Mesodermal cell (in vitro differentiated cells): ENCODE measurements at regions not wholly inside any gene's neighbourhood (a gene's known extent, or its start where the extent isn't known, plus 50 kb on each side); places are given as distances from the start of the nearest gene placed in this dataset.
"Not testable (repeated sequence)": the region's sequence is repeated elsewhere in the genome, so short reads cannot be mapped to it uniquely, and the experiment has no call there.

Experiments
- H3K27ac ChIP-seq: 2 replicates; pipeline ENCODE4 v1.7.0; 2013; ENCODE audit warnings: mild to moderate bottlenecking, low read depth, low read length, moderate library complexity; ENCODE audit not compliant: severe bottlenecking
- H3K36me3 ChIP-seq: 2 replicates; pipeline ENCODE4 v1.7.1; 2013; ENCODE audit warnings: mild to moderate bottlenecking, low read length, moderate library complexity; ENCODE audit not compliant: control insufficient read depth, insufficient read depth
- H3K4me1 ChIP-seq: one replicate; pipeline ENCODE4 v1.7.1; 2013; ENCODE audit warnings: mild to moderate bottlenecking, low read length; ENCODE audit not compliant: insufficient read depth, control insufficient read depth, poor library complexity, severe bottlenecking
- H3K4me3 ChIP-seq: 2 replicates; pipeline ENCODE4 v1.7.0; 2013; ENCODE audit warnings: low read length, control low read depth, mild to moderate bottlenecking; ENCODE audit not compliant: insufficient read depth, poor library complexity, severe bottlenecking; ENCODE audit errors: extremely low read depth
- H3K9me3 ChIP-seq: 2 replicates; pipeline ENCODE4 v1.7.1; 2013; ENCODE audit warnings: mild to moderate bottlenecking, low read length, moderate library complexity; ENCODE audit not compliant: control insufficient read depth
- WGBS, 2 experiments: methylation state at CpG; one replicate each; pipeline ENCODE4 v1.1.5; 2013; ENCODE audit warnings: missing lambda C conversion rate in 2 of 2; ENCODE audit not compliant: insufficient coverage in 2 of 2; 5-methylcytosine and 5-hydroxymethylcytosine counted together

DNA sequence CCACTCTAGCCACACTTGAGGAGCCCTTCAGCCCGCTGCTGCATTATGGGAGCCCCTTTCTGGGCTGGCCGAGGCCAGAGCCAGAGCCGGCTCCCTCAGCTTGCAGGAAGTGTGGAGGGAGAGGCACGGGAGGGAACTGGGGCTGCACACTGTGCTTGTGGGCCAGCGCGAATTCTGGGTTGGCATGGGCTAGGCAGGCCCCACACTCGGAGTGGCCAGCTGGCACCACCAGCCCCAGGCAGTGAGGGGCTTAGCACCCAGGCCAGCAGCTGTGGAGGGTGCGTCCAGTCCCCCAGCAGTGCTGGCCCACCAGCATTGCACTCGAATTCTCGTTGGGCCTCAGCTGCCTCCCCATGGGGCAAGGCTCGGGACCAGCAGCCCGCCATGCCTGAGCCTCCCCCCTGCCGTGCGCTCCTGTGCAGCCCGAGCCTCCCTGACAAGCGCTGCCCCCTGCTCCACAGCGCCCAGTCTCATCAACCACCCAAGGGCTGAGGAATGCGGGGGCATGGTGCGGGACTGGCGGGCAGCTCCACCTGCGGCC is 785.9 kb upstream of the TPTE start:
- Histone ChIP-seq H3K4me3 (no peak overlapping the region), H3K27ac (no peak overlapping the region), H3K36me3 (no peaks in the 10 kb centered on the region), H3K4me1 (no peaks in the 10 kb centered on the region), H3K9me3 (peaks cover 86% of the 10 kb centered on the region)
- WGBS, 2 experiments, result 64 to 74% methylated on average over 20 of the region's 21 CpGs

DNA sequence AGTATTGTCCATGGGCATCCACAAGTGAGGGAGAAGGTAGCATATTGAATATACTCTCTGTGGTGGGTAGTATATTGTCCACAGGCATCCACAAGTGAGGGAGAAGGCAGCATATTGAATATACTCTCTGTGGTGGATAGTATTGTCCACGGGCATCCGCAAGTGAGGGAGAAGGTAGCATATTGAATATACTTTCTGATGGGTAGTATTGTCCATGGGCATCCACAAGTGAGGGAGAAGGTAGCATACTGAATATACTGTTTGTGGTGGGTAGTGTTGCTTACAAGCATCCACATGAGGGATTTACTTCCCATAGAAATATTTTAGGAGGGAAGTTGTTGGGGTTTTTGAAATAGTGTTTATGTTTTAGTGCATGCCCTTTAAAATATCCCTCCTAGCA is 784.1 kb upstream of the TPTE start:
- not testable (repeated sequence) for H3K36me3 ChIP-seq, H3K4me3 ChIP-seq, H3K4me1 ChIP-seq, H3K27ac ChIP-seq
- 57 to 74% methylated on average over 2 of the region's 2 CpGs for WGBS, 2 experiments
- peaks cover 87% of the 10 kb centered on the region for H3K9me3 ChIP-seq

DNA sequence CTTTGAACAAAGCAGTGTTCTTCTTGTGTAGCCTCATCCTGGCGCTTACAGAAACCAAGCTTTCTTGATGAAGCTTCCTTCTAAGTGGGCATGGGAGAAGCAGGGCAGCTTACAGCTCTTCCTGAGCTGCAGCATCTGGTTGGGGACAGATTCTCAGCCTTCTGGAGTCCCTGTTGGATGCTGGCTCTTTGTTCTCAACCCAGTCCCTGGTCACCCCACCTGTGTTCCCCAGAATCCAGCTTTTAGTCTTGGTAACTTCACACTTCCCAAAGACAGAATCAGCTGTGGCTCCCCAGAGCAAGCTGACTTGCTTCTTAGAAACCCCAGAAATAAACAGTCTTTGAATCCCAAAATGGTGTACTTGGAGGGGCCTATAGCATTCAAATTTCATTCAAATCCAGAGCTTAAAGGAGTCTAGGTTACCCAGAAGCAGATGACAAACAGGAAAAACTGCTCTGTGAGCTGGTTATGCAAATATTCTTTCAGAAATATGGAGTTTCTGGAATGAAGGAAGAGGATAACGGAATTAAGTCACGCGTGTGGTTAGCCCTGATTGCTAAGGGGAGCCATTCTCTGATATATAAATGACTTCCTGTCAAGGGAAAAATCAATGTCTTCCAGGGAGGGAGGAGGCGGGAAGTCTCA is 783.4 kb upstream of the TPTE start:
- not testable (repeated sequence) for H3K4me3 ChIP-seq, H3K27ac ChIP-seq, H3K4me1 ChIP-seq, H3K36me3 ChIP-seq
- peaks cover 82% of the 10 kb centered on the region for H3K9me3 ChIP-seq
- WGBS, 2 experiments, result 49 to 58% methylated on average over 5 of the region's 5 CpGs

DNA sequence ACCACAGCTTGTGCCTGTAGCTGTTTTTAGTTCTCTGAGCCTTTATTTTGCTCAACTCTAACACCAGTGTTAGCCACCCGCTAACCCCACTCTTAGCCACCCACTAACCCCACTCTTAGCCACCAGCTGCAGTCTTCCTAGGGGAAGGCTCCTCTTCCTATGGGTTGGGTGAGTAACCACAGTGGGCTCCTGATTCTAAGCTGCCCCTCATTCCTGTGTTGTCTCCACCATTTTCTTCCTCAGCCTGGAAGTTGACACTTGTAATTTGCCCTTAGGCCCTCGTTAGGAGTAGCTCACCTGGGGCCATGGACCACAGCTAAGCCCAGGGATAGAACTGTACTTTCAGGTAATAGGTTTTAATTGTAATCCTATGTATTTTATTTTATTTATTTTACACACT is 782.9 kb upstream of the TPTE start:
- Histone ChIP-seq H3K27ac (no peak overlapping the region), H3K36me3 (no peaks in the 10 kb centered on the region), H3K4me3 (no peak overlapping the region), H3K4me1 (no peaks in the 10 kb centered on the region), H3K9me3 (peaks cover 82% of the 10 kb centered on the region)
- WGBS, 2 experiments, result 56% methylated on average over 1 of the region's 2 CpGs; no CpG with 5 or more reads in 1 of the 2 experiments

DNA sequence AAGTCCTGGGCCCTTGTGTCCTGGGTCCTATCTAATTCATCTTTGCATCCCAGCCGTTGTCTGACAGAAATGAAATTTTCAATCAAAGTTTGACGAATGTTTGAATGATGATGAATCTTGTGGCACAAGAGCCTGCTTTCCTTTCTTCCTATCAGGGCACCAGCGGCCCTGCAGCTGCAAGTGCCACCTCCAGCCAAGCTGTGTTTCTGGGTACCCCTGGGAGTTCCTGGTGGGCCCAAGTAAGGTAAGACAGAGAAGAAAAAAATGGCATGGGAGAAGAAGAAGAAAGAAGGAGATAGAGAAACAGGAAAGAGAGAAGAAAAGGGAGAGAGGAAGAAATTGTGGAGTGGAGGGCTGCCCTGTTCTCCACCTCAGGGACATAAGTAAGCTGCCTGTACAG is 782.1 kb upstream of the TPTE start:
- H3K9me3 ChIP-seq, result peaks cover 82% of the 10 kb centered on the region
- no peak overlapping the region for H3K4me3 ChIP-seq
- H3K27ac ChIP-seq, result no peak overlapping the region
- H3K36me3 ChIP-seq, result no peaks in the 10 kb centered on the region
- 68 to 82% methylated on average over 3 of the region's 3 CpGs for WGBS, 2 experiments
- H3K4me1 ChIP-seq, result no peaks in the 10 kb centered on the region

DNA sequence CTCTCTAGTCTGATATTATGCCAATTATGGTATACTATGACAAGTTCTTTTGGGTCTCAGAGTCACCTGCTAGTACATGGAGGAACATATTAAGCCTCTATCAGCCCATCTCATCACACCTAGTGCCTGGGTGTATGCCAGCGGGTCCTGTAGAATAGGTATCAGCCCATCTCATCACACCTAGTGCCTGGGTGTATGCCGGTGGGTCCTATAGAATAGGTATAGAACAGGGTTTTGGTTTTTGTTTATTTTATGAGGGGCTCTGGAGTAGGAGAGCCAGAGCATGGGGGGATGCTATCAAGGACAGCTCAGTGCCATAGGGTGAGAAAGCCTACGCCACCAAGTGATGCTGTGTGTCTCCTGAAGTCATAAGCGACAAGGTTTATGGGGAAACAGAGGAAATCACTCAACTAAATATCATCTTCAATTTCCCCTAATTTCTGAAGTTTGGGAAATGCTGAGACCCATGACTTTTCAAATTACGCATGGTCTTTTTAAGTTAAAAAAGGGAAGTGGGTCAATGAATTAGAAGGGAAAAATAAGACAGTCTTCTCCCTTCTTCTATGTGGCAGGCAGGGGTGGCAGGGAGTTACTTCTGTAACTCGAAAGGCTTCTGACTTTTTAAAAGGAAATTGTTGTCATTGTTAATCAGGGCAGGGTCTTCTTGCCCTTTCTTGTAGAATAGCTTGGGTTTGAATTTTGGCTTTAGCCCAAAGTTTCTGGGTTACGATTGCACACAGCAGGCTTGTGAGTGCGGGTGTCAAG is 781.0 kb upstream of the TPTE start:
- H3K36me3 ChIP-seq, H3K4me1 ChIP-seq: not testable (repeated sequence)
- 80% methylated on average over 1 of the region's 8 CpGs for WGBS, 2 experiments

DNA sequence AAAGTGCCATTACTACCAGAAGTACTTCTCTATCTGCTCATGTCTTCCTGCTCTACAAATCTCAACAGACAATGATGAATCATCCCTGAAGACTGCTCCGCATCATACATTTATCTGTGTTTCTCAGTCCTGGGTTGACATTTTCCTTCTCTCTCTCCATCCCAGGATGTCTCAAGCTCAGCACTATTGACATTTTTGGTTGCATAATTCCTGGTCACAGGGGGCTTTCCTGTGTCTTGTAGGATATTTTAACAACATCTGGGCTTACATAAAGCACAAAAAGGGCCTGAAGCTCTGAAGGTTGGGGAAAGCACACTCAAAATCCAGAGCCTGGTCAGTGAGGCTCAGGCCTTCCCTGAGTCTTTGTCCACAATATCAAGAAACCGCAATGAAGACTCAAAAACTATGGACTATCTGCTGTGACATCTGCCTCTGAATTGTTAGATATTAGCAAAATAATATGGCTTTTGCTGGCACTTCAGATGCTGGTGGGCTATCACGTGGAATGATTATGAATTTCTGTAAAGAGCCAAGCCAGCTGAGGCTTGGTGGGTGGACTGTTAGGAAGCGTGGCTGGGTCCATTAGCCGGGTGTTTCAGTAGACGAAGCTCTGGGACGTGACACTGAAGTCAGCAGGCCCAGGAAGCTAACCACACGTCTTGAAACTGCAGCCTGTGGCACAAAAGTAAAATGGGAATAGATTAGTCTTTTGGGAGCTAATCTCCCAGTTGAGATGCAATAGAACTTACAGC is 780.2 kb upstream of the TPTE start:
- not testable (repeated sequence) for H3K4me3 ChIP-seq, H3K4me1 ChIP-seq, H3K36me3 ChIP-seq, H3K27ac ChIP-seq
- H3K9me3 ChIP-seq, result peaks cover 88% of the 10 kb centered on the region
- 69% methylated on average over 6 of the region's 8 CpGs for WGBS, 2 experiments

More for the DNA sequence above, 781.0 kb upstream of the TPTE start:
- H3K4me3 ChIP-seq, H3K27ac ChIP-seq: not testable (repeated sequence)
- H3K9me3 ChIP-seq, result peaks cover 88% of the 10 kb centered on the region

DNA sequence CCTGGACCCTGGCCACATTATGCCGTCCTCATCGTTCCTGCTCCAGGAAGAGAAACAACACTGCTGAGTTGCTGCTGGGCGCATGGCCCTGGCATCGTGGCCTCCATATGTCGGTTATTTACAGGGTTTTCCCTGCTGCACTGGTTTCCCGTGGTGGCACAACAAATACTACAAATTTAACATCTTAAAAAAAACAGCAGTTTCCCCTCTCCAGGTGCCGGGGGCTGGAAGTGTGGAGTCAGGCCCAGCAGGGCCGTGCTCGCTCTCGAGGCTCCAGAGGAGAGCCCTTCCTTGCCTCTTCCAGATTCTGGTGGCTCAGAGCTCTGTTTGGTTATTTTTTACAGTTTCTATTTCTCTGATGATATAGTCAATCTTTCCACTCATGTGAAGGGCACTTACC is 777.8 kb upstream of the TPTE start:
- H3K27ac ChIP-seq, H3K4me1 ChIP-seq, H3K4me3 ChIP-seq, H3K36me3 ChIP-seq: not testable (repeated sequence)
- H3K9me3 ChIP-seq, result peaks cover 84% of the 10 kb centered on the region
- 80 to 85% methylated on average over 10 of the region's 10 CpGs for WGBS, 2 experiments

DNA sequence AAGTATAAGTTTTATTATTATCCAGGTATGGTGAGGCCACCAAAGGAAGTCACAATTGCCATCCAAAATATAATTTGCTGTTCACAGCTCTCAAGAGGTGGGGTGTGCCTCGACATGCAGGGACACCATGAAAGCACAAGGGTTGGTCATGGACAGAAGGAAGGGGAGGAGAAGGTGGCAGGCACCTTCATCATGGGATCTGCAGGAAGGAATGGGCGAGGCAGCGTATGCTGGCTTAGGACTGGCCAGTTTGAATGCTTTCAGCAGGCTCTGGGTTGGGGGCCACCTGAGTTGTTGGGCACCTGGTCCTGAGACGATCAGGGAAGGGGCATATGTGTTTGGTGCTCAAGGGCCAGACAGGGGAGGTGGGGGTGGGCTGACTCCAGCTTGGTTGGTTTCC is 777.2 kb upstream of the TPTE start:
- WGBS, 2 experiments, result 29 to 32% methylated on average over 4 of the region's 4 CpGs
- H3K27ac ChIP-seq, result not testable (repeated sequence)

DNA sequence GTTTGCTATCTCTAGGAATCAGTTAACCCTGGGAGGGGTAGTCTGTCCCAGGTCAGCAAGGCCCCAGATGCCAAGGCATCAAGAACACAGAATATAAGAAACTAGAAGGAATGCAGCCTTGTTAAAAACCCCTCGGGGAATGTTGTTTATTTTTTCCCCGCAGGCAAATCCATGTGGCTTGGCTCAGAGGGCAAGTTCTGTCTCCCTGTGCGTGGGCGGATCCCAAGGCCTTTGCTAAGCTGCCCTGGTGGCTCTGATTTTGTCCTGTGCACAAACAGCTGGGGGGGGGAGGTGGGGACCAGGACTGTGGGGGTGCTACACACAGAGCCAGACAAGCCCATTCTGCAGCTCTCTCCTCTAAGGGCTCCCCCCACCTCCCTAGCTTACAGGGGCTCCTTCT is 776.8 kb upstream of the TPTE start:
- H3K9me3 ChIP-seq, result peaks cover 81% of the 10 kb centered on the region
- not testable (repeated sequence) for H3K36me3 ChIP-seq, H3K4me3 ChIP-seq, H3K27ac ChIP-seq, H3K4me1 ChIP-seq
- WGBS, 2 experiments, result 52 to 55% methylated on average over 2 to 3 of the region's 4 CpGs

More for the DNA sequence above, 777.2 kb upstream of the TPTE start:
- peaks cover 82% of the 10 kb centered on the region for H3K9me3 ChIP-seq
- H3K4me3 ChIP-seq, H3K36me3 ChIP-seq, H3K4me1 ChIP-seq: not testable (repeated sequence)
